ENCODE measurements at regions not wholly inside any gene's neighbourhood (a gene's known extent, or its start where the extent isn't known, plus 50 kb on each side); places are given as distances from the start of the nearest gene placed in this dataset.

- TF ChIP-seq CTCF (conservative IDR thresholded peaks at IDR 0.05; ENCODE audit: low read depth, low read length), result no peak
- TF ChIP-seq EZH2 (IDR thresholded peaks at IDR 0.05; ENCODE audit: borderline replicate concordance, low read depth, low read length, poor library complexity, severe bottlenecking), result no peak
Observed at GRCh38 chr5:97923997-97924396, 741.0 kb upstream of the RIOK2 start.
